ENCODE measurements at regions not wholly inside any gene's neighbourhood (a gene's known extent, or its start where the extent isn't known, plus 50 kb on each side); places are given as distances from the start of the nearest gene placed in this dataset.
"Not testable (repeated sequence)": the region's sequence is repeated elsewhere in the genome, so short reads cannot be mapped to it uniquely, and the experiment has no call there.

DNA sequence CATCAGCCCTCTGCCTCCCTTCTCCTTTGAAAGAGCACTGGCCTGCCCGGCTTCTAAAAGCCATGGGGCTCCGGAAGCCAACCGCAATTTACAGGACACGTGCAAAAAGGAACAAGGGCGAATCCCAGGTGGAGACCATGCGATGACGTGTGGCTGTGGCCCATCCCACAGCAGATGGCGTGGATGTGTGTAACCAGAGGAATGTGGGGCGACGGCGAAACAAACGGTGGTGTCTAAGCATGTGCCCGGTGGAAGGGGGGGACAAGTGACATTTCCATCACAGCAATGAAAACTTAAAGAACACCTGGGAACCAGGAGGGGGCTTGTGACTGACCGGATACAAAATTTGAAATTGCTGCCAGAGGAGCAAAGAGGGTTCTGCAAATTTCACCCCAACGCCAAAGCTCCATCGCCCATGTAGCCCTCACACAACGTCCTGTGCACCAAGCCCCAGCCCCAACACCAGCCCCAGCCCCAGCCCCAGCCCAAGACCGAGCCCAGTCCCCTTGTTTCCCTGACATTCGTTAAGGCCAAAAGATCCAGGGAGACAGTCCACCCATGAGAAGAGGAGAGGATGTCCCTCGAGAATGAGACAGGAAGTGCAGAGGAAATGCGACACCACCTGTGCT lies 159.7 kb upstream of the ZNF337 start:
- no peak overlapping the region for H3K4me3 ChIP-seq
- no peaks in the 10 kb centered on the region for H3K36me3 ChIP-seq (ENCODE audit: insufficient read depth, low read length)
- no peak for DNase-seq (ENCODE audit: low read depth, low spot score)
- TF ChIP-seq POLR2AphosphoS5 (IDR thresholded peaks at IDR 0.05; ENCODE audit: borderline replicate concordance, low read depth, low read length) (no peak), FOXP2 (optimal IDR thresholded peaks at IDR 0.05; ENCODE audit: control extremely low read depth, extremely low read length, insufficient read depth) (no peak), EZH2 (IDR thresholded peaks at IDR 0.05) (no peak)
- no peak overlapping the region for H3K9ac ChIP-seq (ENCODE audit: insufficient read length)
- H3K27ac ChIP-seq: no peak overlapping the region
- H3K9me3 ChIP-seq (ENCODE audit: low read depth, low read length): no peaks in the 10 kb centered on the region

- H3K9me3 ChIP-seq (ENCODE audit: low read depth, low read length); H3K27ac ChIP-seq; H3K36me3 ChIP-seq (ENCODE audit: insufficient read depth, low read length); DNase-seq (ENCODE audit: low read depth, low spot score); H3K4me3 ChIP-seq; H3K9ac ChIP-seq (ENCODE audit: insufficient read length): not testable (repeated sequence)
Measured at GRCh38 chr20:25855451-25856156, 159.0 kb upstream of the ZNF337 start.

DNA sequence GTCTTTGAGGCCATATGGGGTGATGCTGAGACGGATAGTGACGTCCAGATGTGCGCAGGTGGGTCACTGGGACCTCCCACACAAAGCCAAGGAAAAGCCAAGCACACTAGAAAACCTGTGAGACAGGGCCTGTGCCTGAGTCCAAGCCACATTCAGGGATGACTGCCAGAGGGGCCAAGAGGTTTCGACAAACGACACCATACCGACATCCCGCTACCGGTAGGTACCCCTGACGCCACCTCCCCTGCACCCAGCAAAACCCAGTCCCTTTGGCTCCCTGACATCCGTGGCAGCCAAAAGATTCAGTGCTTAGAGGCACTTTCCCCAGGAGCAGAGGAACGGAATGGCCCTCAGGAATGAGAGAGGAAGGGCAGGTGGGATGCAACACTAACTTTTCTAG lies 158.0 kb upstream of the ZNF337 start:
- DNase-seq (ENCODE audit: low read depth, low spot score); H3K4me3 ChIP-seq; H3K9ac ChIP-seq (ENCODE audit: insufficient read length); H3K27ac ChIP-seq; H3K9me3 ChIP-seq (ENCODE audit: low read depth, low read length); H3K36me3 ChIP-seq (ENCODE audit: insufficient read depth, low read length): not testable (repeated sequence)

DNA sequence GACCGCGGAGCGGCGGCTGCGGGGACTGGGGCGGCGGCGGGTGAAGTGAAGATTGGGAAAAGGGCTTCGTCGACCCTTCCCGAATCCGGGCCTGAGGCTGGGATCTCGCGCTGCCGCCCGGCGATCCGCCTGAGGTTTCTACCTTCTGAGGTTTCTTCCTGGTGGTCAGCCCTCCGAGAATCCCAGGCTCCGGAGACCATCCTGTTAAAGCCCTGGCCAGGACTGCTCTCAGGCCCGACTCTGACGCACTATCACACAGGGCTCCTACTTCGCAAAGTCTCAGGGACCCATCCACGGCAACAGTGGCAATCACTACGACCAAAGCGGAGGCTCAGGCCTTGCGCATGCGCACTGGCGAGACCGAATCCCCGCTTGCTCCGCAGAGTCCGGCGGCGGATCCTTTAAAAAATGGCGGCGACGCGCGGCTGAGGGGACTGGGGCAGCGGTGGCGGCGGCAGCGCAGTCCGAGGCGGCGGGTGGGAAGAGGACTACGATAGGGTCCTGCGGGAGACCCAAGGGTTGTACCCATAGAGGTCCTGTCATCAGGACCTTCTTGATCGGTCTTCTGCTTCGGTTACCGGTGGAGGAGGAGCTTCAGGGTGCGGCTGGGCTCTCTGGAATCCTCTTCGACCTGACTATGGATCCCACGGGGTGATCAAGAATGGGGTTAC lies 157.2 kb upstream of the ZNF337 start:
- peak overlapping the region; percentile 75 for H3K9ac ChIP-seq (ENCODE audit: insufficient read length)
- H3K36me3 ChIP-seq (ENCODE audit: insufficient read depth, low read length); H3K9me3 ChIP-seq (ENCODE audit: low read depth, low read length); H3K27ac ChIP-seq; DNase-seq (ENCODE audit: low read depth, low spot score): not testable (repeated sequence)
- H3K4me3 ChIP-seq: peak overlapping the region; percentile 88
- TF ChIP-seq POLR2AphosphoS5 (IDR thresholded peaks at IDR 0.05; ENCODE audit: borderline replicate concordance, low read depth, low read length): peak; percentile 63; the same call in 1 of the 2 replicates

DNA sequence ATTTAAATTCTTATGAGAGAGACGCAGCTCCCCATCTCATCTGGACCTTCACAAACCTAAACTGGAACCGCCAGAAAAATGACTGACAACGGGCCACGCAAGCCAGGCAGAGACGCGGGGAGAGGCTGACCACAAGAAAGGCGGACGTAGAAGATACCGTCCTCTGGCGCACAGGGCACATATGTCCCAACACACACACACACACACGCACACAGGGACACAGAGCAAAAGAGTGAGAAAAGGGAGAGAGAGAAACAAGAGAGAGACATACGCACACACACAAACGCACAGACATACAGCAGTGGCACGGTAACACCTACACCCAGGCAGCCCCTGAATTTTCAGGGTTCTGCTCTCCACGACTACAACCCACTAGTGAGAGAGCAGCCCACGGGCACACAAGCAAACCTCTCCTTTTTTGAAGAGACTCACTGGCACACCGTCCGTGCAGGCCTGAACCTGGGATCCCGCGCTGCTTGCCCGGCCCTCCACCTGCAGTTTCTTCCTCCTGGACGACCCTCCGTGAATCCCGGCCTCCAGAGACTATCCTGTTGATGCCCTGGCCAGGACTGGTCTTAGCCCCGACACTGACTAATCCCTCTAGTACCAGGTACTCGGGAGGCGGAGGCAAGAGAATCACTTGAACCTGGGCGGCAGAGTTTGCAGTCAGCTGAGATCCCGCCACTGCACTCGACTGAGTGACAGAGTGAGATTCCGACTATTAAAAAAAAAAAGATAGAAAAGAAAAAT lies 156.5 kb upstream of the ZNF337 start:
- H3K27ac ChIP-seq; DNase-seq (ENCODE audit: low read depth, low spot score); H3K9me3 ChIP-seq (ENCODE audit: low read depth, low read length); H3K36me3 ChIP-seq (ENCODE audit: insufficient read depth, low read length): not testable (repeated sequence)
- peak overlapping the region; percentile 88 for H3K4me3 ChIP-seq
- H3K9ac ChIP-seq (ENCODE audit: insufficient read length): peak overlapping the region; percentile 75

- H3K36me3 ChIP-seq (ENCODE audit: insufficient read depth, low read length); H3K9ac ChIP-seq (ENCODE audit: insufficient read length); H3K27ac ChIP-seq; H3K9me3 ChIP-seq (ENCODE audit: low read depth, low read length); DNase-seq (ENCODE audit: low read depth, low spot score); H3K4me3 ChIP-seq: not testable (repeated sequence)
Measured at GRCh38 chr20:25850133-25850532, 153.5 kb upstream of the ZNF337 start.

DNA sequence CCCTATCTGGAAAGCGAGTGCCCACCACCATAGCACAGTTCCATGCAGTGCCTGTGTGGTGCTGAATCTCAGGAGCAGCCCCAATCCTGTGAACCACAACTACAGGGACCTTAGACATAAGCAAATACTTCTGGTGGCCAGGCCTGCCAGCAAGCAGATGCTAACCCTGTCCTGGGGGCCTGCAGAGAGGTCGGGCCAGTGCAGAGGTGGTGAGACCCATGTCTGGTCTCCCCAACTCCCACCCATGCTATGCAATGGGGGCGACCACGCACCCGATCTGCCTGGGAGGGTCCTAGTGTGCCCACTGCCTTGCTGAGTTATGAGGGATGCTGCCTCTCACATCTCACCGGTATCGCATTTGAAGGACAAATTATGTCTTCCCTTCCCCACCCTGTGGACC lies 151.6 kb upstream of the ZNF337 start:
- no peak overlapping the region for H3K27ac ChIP-seq
- TF ChIP-seq EZH2 (IDR thresholded peaks at IDR 0.05): no peak
- no peak for TF ChIP-seq FOXP2 (optimal IDR thresholded peaks at IDR 0.05; ENCODE audit: control extremely low read depth, extremely low read length, insufficient read depth)
- no peak for TF ChIP-seq POLR2AphosphoS5 (IDR thresholded peaks at IDR 0.05; ENCODE audit: borderline replicate concordance, low read depth, low read length)
- no peaks in the 10 kb centered on the region for H3K9me3 ChIP-seq (ENCODE audit: low read depth, low read length)
- H3K9ac ChIP-seq (ENCODE audit: insufficient read length): no peak overlapping the region
- no peaks in the 10 kb centered on the region for H3K36me3 ChIP-seq (ENCODE audit: insufficient read depth, low read length)
- H3K4me3 ChIP-seq: no peak overlapping the region
- DNase-seq (ENCODE audit: low read depth, low spot score): no peak

GRCh38 chr20:25844640-25845039 lies 148.0 kb upstream of the ZNF337 start:
- not testable (repeated sequence) for H3K4me3 ChIP-seq; DNase-seq (ENCODE audit: low read depth, low spot score); H3K9ac ChIP-seq (ENCODE audit: insufficient read length); H3K9me3 ChIP-seq (ENCODE audit: low read depth, low read length); H3K36me3 ChIP-seq (ENCODE audit: insufficient read depth, low read length); H3K27ac ChIP-seq

DNA sequence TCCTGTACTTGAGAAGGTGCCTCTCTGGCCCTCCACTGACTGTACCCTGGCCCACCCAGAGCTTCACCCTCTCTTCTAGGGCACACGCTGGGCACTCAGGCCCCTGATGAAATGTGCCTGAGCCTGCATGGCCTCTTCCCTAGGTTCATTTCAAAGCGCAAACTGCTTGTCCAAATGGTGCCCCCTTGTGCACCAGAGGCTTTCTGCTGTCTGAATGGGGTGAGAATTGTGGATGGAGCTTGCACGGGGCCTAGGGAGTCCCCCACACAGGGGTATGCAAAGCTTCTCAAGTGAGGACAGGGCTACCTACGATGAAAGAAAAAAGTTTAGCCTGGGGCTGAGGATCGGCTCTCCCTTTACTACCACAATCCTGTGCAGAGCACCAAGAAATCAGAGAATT lies 116.9 kb upstream of the ZNF337 start:
- not testable (repeated sequence) for H3K9ac ChIP-seq (ENCODE audit: insufficient read length); H3K36me3 ChIP-seq (ENCODE audit: insufficient read depth, low read length); H3K4me3 ChIP-seq; H3K9me3 ChIP-seq (ENCODE audit: low read depth, low read length); DNase-seq (ENCODE audit: low read depth, low spot score); H3K27ac ChIP-seq

- H3K36me3 ChIP-seq (ENCODE audit: insufficient read depth, low read length); DNase-seq (ENCODE audit: low read depth, low spot score); H3K9ac ChIP-seq (ENCODE audit: insufficient read length); H3K27ac ChIP-seq; H3K9me3 ChIP-seq (ENCODE audit: low read depth, low read length); H3K4me3 ChIP-seq: not testable (repeated sequence)
Measured at GRCh38 chr20:25798174-25798993, 101.7 kb upstream of the ZNF337 start.

- not testable (repeated sequence) for H3K9ac ChIP-seq (ENCODE audit: insufficient read length); H3K27ac ChIP-seq; H3K9me3 ChIP-seq (ENCODE audit: low read depth, low read length); H3K4me3 ChIP-seq; DNase-seq (ENCODE audit: low read depth, low spot score); H3K36me3 ChIP-seq (ENCODE audit: insufficient read depth, low read length)
Measured at GRCh38 chr20:25797062-25797461, 100.4 kb upstream of the ZNF337 start.

GRCh38 chr20:25777241-25777640 lies 80.6 kb upstream of the ZNF337 start:
- not testable (repeated sequence) for H3K9ac ChIP-seq (ENCODE audit: insufficient read length); DNase-seq (ENCODE audit: low read depth, low spot score); H3K4me3 ChIP-seq; H3K36me3 ChIP-seq (ENCODE audit: insufficient read depth, low read length); H3K27ac ChIP-seq; H3K9me3 ChIP-seq (ENCODE audit: low read depth, low read length)
